Muscle layer of colon (tissue), 2 donors: ENCODE measurements at regions not wholly inside any gene's neighbourhood (a gene's known extent, or its start where the extent isn't known, plus 50 kb on each side); places are given as distances from the start of the nearest gene placed in this dataset.

Experiments used
- H3K27ac ChIP-seq: one replicate; pipeline ENCODE4 v1.7.0; 2013; ENCODE audit warnings: low read depth, mild to moderate bottlenecking, low read length, moderate library complexity
- H3K27me3 ChIP-seq, 2 donors: one replicate each; pipeline ENCODE4 v1.7.0; 2013; ENCODE audit warnings: low read length in 2 of 2, mild to moderate bottlenecking in 2 of 2; ENCODE audit not compliant: insufficient read depth in 2 of 2, control insufficient read depth in 1 of 2
- H3K36me3 ChIP-seq: one replicate; pipeline ENCODE4 v1.7.0; 2013; ENCODE audit warnings: mild to moderate bottlenecking, low read length; ENCODE audit not compliant: insufficient read depth
- H3K4me1 ChIP-seq: one replicate; pipeline ENCODE4 v1.7.0; 2013; ENCODE audit warnings: mild to moderate bottlenecking, low read length; ENCODE audit not compliant: insufficient read depth
- H3K4me3 ChIP-seq, 2 donors: one replicate each; pipeline ENCODE4 v1.7.0; 2013; ENCODE audit warnings: low read length in 2 of 2, low read depth in 1 of 2, mild to moderate bottlenecking in 1 of 2, moderate library complexity in 1 of 2
- H3K9ac ChIP-seq: one replicate; pipeline ENCODE4 v1.7.0; 2013; ENCODE audit warnings: low read length
- H3K9me3 ChIP-seq: one replicate; pipeline ENCODE4 v1.7.0; 2013; ENCODE audit warnings: mild to moderate bottlenecking, low read length
- donor health status: abdominal sarcoma.
- donor health status: Adenocarcinoma of cecum.

GRCh38 chr3:174403831-174404230, 455.3 kb upstream of the NAALADL2 start:
- no peak overlapping the region for H3K9ac ChIP-seq
- no peak overlapping the region for H3K4me3 ChIP-seq

GRCh38 chr3:174408310-174408709, 450.8 kb upstream of the NAALADL2 start:
- no peak overlapping the region for H3K27ac ChIP-seq
- H3K9me3 ChIP-seq = no peaks in the 10 kb centered on the region
- no peak overlapping the region for H3K9ac ChIP-seq
- no peak overlapping the region for H3K4me3 ChIP-seq
- no peaks in the 10 kb centered on the region for H3K27me3 ChIP-seq
- H3K36me3 ChIP-seq = no peaks in the 10 kb centered on the region
- H3K4me1 ChIP-seq = no peaks in the 10 kb centered on the region

More at GRCh38 chr3:174403831-174404230, 455.3 kb upstream of the NAALADL2 start:
- Histone ChIP-seq H3K36me3 (no peaks in the 10 kb centered on the region), H3K27me3 (no peaks in the 10 kb centered on the region), H3K9me3 (no peaks in the 10 kb centered on the region), H3K4me1 (no peaks in the 10 kb centered on the region), H3K27ac (no peak overlapping the region)

GRCh38 chr3:174409086-174409743, 449.9 kb upstream of the NAALADL2 start:
- H3K27ac ChIP-seq = no peak overlapping the region

GRCh38 chr3:174413062-174413912, 445.8 kb upstream of the NAALADL2 start:
- H3K4me3 ChIP-seq = no peak overlapping the region
- H3K9me3 ChIP-seq = no peaks in the 10 kb centered on the region
- no peak overlapping the region for H3K9ac ChIP-seq
- no peak overlapping the region for H3K27ac ChIP-seq
- no peaks in the 10 kb centered on the region for H3K36me3 ChIP-seq
- H3K27me3 ChIP-seq = no peaks in the 10 kb centered on the region
- no peaks in the 10 kb centered on the region for H3K4me1 ChIP-seq

More at GRCh38 chr3:174409086-174409743, 449.9 kb upstream of the NAALADL2 start:
- Histone ChIP-seq H3K27me3 (no peaks in the 10 kb centered on the region), H3K9ac (no peak overlapping the region), H3K9me3 (no peaks in the 10 kb centered on the region), H3K4me3 (no peak overlapping the region), H3K36me3 (no peaks in the 10 kb centered on the region), H3K4me1 (no peaks in the 10 kb centered on the region)

- no peak overlapping the region for H3K27ac ChIP-seq
- H3K36me3 ChIP-seq = no peaks in the 10 kb centered on the region
- H3K4me1 ChIP-seq = no peaks in the 10 kb centered on the region
- H3K9ac ChIP-seq = no peak overlapping the region
- no peaks in the 10 kb centered on the region for H3K9me3 ChIP-seq
- no peak overlapping the region for H3K4me3 ChIP-seq
- no peaks in the 10 kb centered on the region for H3K27me3 ChIP-seq
These were observed 444.2 kb upstream of the NAALADL2 start for GRCh38 chr3:174414902-174415301.

GRCh38 chr3:174417573-174417972, 441.6 kb upstream of the NAALADL2 start:
- H3K27me3 ChIP-seq = no peaks in the 10 kb centered on the region
- H3K36me3 ChIP-seq = no peaks in the 10 kb centered on the region
- no peak overlapping the region for H3K9ac ChIP-seq
- H3K4me1 ChIP-seq = no peaks in the 10 kb centered on the region
- no peak overlapping the region for H3K27ac ChIP-seq
- no peaks in the 10 kb centered on the region for H3K9me3 ChIP-seq
- H3K4me3 ChIP-seq = no peak overlapping the region

GRCh38 chr3:174419216-174419615, 439.9 kb upstream of the NAALADL2 start:
- no peak overlapping the region for H3K9ac ChIP-seq
- no peak overlapping the region for H3K27ac ChIP-seq
- no peaks in the 10 kb centered on the region for H3K27me3 ChIP-seq
- no peaks in the 10 kb centered on the region for H3K9me3 ChIP-seq
- no peaks in the 10 kb centered on the region for H3K4me1 ChIP-seq
- H3K4me3 ChIP-seq = no peak overlapping the region
- H3K36me3 ChIP-seq = no peaks in the 10 kb centered on the region

GRCh38 chr3:174423936-174424335, 435.2 kb upstream of the NAALADL2 start:
- Histone ChIP-seq H3K36me3 (no peaks in the 10 kb centered on the region), H3K4me1 (no peaks in the 10 kb centered on the region), H3K27ac (no peak overlapping the region), H3K9ac (no peak overlapping the region), H3K4me3 (no peak overlapping the region), H3K27me3 (no peaks in the 10 kb centered on the region), H3K9me3 (no peaks in the 10 kb centered on the region)

GRCh38 chr3:174424656-174425055, 434.5 kb upstream of the NAALADL2 start:
- Histone ChIP-seq H3K27ac (no peak overlapping the region), H3K9me3 (no peaks in the 10 kb centered on the region), H3K36me3 (no peaks in the 10 kb centered on the region), H3K4me3 (no peak overlapping the region), H3K27me3 (no peaks in the 10 kb centered on the region), H3K4me1 (no peaks in the 10 kb centered on the region), H3K9ac (no peak overlapping the region)

- Histone ChIP-seq H3K27ac (no peak overlapping the region), H3K4me1 (no peaks in the 10 kb centered on the region), H3K9ac (no peak overlapping the region), H3K27me3 (no peaks in the 10 kb centered on the region), H3K36me3 (no peaks in the 10 kb centered on the region), H3K9me3 (no peaks in the 10 kb centered on the region), H3K4me3 (no peak overlapping the region)
These were observed 433.7 kb upstream of the NAALADL2 start for GRCh38 chr3:174425422-174425821.

GRCh38 chr3:174430986-174431385, 428.1 kb upstream of the NAALADL2 start:
- H3K4me3 ChIP-seq = no peak overlapping the region
- peaks cover 4% of the 10 kb centered on the region for H3K4me1 ChIP-seq
- H3K27ac ChIP-seq = no peak overlapping the region
- H3K9me3 ChIP-seq = no peaks in the 10 kb centered on the region
- no peaks in the 10 kb centered on the region for H3K36me3 ChIP-seq
- no peak overlapping the region for H3K9ac ChIP-seq
- no peaks in the 10 kb centered on the region for H3K27me3 ChIP-seq
